Endothelial cell (in vitro differentiated cells): ENCODE measurements at regions not wholly inside any gene's neighbourhood (a gene's known extent, or its start where the extent isn't known, plus 50 kb on each side); places are given as distances from the start of the nearest gene placed in this dataset.

Source experiments
- DNase-seq: peaks from one replicate; pipeline ENCODE4 v3.0.0; 2021; ENCODE audit warnings: low spot score
- H3K27ac Mint-ChIP-seq: one replicate; pipeline ENCODE4 v1.8.0; 2021; ENCODE audit warnings: mixed read lengths, inconsistent platforms; ENCODE audit not compliant: unreplicated experiment
- H3K27me3 Mint-ChIP-seq: one replicate; pipeline ENCODE4 v1.8.0; 2021; ENCODE audit warnings: mild to moderate bottlenecking, moderate library complexity, mixed read lengths, inconsistent platforms; ENCODE audit not compliant: unreplicated experiment
- H3K36me3 Mint-ChIP-seq: one replicate; pipeline ENCODE4 v1.8.0; 2021; ENCODE audit warnings: mild to moderate bottlenecking, low read depth, mixed read lengths, inconsistent platforms; ENCODE audit not compliant: unreplicated experiment
- H3K4me1 Mint-ChIP-seq: one replicate; pipeline ENCODE4 v1.8.0; 2021; ENCODE audit warnings: mild to moderate bottlenecking, mixed read lengths, inconsistent platforms; ENCODE audit not compliant: unreplicated experiment
- H3K4me3 Mint-ChIP-seq: one replicate; pipeline ENCODE4 v1.8.0; 2021; ENCODE audit warnings: mild to moderate bottlenecking, mixed read lengths, inconsistent platforms; ENCODE audit not compliant: unreplicated experiment
- H3K9me3 Mint-ChIP-seq: one replicate; pipeline ENCODE4 v1.8.0; 2021; ENCODE audit warnings: mixed read lengths, inconsistent platforms; ENCODE audit not compliant: unreplicated experiment
- CTCF ChIP-seq: fragments of 200-600 bp; sonication (generic); IDR thresholded peaks from one replicate; pipeline ENCODE4 v1.5.0; 2021; ENCODE audit warnings: antibody characterized with exemption; ENCODE audit not compliant: unreplicated experiment

GRCh38 chr5:167971706-167972105, 319.7 kb upstream of the WWC1 start:
- no peak for DNase-seq
- Mint-ChIP-seq H3K4me3 (no peak overlapping the region), H3K36me3 (no peaks in the 10 kb centered on the region), H3K27me3 (peaks cover 2% of the 10 kb centered on the region), H3K9me3 (no peaks in the 10 kb centered on the region), H3K27ac (no peak overlapping the region), H3K4me1 (no peaks in the 10 kb centered on the region)
- TF ChIP-seq CTCF, result no peak

DNA sequence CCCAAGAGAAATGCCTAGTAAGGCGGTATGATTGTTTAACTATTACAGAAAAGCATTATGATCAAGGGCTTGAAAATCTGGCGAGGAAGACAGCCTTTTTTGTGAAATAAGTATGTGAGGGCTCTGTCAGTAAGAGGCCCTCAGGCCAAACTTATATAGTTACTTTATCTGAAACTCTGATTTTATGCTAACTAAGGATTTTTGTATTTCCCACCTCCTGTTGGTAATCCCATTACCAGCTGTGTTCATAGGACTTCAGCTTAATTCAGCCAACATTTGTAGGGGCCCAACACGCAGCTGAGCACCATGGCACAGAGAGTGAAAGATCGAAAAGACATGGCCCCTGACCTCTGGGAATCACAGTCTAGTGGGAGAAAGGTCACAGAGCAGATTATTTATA, 318.3 kb upstream of the WWC1 start:
- Mint-ChIP-seq H3K27me3 (peaks cover 2% of the 10 kb centered on the region), H3K36me3 (no peaks in the 10 kb centered on the region), H3K4me1 (no peaks in the 10 kb centered on the region), H3K27ac (no peak overlapping the region), H3K4me3 (no peak overlapping the region), H3K9me3 (no peaks in the 10 kb centered on the region)
- TF ChIP-seq CTCF, result no peak
- no peak for DNase-seq

- DNase-seq, result no peak
- H3K27ac Mint-ChIP-seq, result no peak overlapping the region
- peaks cover 6% of the 10 kb centered on the region for H3K4me1 Mint-ChIP-seq
- no peaks in the 10 kb centered on the region for H3K9me3 Mint-ChIP-seq
- H3K36me3 Mint-ChIP-seq, result no peaks in the 10 kb centered on the region
- H3K4me3 Mint-ChIP-seq, result no peak overlapping the region
- H3K27me3 Mint-ChIP-seq, result no peaks in the 10 kb centered on the region
- no peak for TF ChIP-seq CTCF
Observed at GRCh38 chr5:167984951-167985350, 306.5 kb upstream of the WWC1 start.

DNA sequence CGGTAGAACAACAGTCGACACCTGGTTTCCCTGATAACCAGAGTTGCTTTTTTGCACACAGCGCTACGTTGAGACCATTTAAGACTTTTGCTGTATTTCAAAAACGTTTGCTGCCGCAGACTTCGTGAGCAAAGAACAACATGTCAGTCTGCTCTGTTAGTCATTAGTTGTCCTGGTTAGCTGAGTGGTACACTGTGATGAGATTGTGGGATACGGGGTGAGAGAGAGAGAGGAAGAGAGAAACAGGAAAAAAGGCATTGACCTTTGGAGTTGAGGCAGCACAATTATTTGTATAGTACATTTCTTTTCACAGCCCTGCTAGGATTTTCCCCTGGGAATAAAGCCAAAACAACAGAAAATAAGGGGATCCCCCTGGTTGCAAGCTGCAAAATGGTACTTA, 306.1 kb upstream of the WWC1 start:
- Mint-ChIP-seq H3K4me1 (peaks cover 6% of the 10 kb centered on the region), H3K27me3 (no peaks in the 10 kb centered on the region), H3K4me3 (no peak overlapping the region), H3K9me3 (no peaks in the 10 kb centered on the region), H3K36me3 (no peaks in the 10 kb centered on the region), H3K27ac (no peak overlapping the region)
- no peak for TF ChIP-seq CTCF
- DNase-seq, result no peak

- Mint-ChIP-seq H3K36me3 (no peaks in the 10 kb centered on the region), H3K9me3 (no peaks in the 10 kb centered on the region), H3K27me3 (no peaks in the 10 kb centered on the region), H3K4me1 (peaks cover 6% of the 10 kb centered on the region), H3K27ac (no peak overlapping the region), H3K4me3 (no peak overlapping the region)
- no peak for TF ChIP-seq CTCF
- DNase-seq, result no peak
Observed at GRCh38 chr5:167987490-167988280, 303.8 kb upstream of the WWC1 start.
